Kidney tubule cell (primary cell): ENCODE measurements at regions not wholly inside any gene's neighbourhood (a gene's known extent, or its start where the extent isn't known, plus 50 kb on each side); places are given as distances from the start of the nearest gene placed in this dataset.
"Not testable (repeated sequence)": the region's sequence is repeated elsewhere in the genome, so short reads cannot be mapped to it uniquely, and the experiment has no call there.

Experiments used
- DNase-seq: peaks from one replicate; pipeline ENCODE4 v3.0.0-alpha.2; 2018; ENCODE audit warnings: low spot score

DNA sequence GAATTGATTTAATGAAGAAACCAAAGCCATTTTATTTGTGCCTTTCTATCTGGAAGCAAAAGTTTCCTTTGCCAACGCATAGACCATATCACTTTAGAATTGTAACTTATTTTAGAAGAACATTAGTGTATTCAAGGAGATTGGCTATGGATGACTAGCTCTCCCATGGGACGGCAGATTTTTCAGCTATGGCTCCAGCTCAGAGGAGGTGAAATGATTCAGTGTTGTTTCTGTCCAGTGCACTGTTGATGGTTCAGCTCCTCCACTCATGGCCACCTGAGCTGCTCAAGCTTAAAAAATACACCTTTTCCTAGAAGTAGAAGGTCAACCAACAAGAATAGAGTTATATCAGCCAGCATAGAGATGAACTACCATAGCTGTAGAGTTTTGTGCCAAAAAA is 1597.5 kb upstream of the PIK3C3 start:
- peak; percentile 64 for DNase-seq

GRCh38 chr18:40356168-40356567 is 1598.9 kb upstream of the PIK3C3 start:
- DNase-seq = no peak

- DNase-seq = peak; percentile 13
Observed at GRCh38 chr18:40355726-40356125, 1599.3 kb upstream of the PIK3C3 start.

GRCh38 chr18:40348196-40348595 is 1606.8 kb upstream of the PIK3C3 start:
- no peak for DNase-seq

- no peak for DNase-seq
Observed at GRCh38 chr18:40347261-40347660, 1607.8 kb upstream of the PIK3C3 start.

- DNase-seq = no peak
Observed at GRCh38 chr18:40346146-40346545, 1608.9 kb upstream of the PIK3C3 start.

GRCh38 chr18:40341701-40342100 is 1613.3 kb upstream of the PIK3C3 start:
- DNase-seq = no peak

DNA sequence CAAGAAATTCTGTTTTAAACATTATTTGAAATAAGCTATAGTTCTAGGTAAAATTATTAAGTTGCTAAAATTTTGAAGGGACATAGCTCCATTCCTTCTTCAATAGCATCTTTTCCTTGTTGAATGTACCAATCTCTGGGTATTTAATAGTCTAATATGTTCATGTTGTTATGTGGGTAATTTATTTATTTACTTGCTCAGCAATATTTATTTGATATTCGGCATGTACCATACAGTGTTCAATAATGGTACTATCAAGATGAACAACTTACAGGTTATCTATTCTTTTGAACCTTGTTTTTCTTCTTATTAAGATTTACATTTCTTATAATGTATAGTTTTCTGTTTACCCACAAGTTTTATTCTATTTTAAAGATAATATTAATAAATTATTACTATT is 1616.8 kb upstream of the PIK3C3 start:
- DNase-seq = no peak

- no peak for DNase-seq
Observed at GRCh38 chr18:40326985-40327384, 1628.0 kb upstream of the PIK3C3 start.

- DNase-seq = no peak
Observed at GRCh38 chr18:40325988-40326387, 1629.0 kb upstream of the PIK3C3 start.

DNA sequence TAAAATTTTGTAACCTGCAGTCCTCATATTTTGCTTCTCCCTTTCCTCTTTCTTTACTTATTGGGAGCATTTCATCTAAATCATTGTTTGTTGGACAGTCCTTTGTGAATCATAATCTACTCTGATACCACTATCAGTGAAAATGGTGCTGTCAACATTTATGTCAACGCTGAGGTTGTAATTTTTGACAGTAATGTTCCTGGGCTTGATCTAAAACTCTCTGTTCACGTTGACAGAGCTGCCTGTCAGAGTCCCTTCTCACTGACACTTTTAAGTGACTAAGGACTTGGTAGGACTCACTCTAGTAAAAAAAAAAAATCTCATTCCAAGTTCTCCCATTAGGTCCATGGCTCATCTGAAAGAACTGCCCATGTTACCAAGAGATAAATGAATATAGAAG is 1640.8 kb upstream of the PIK3C3 start:
- DNase-seq = no peak

DNA sequence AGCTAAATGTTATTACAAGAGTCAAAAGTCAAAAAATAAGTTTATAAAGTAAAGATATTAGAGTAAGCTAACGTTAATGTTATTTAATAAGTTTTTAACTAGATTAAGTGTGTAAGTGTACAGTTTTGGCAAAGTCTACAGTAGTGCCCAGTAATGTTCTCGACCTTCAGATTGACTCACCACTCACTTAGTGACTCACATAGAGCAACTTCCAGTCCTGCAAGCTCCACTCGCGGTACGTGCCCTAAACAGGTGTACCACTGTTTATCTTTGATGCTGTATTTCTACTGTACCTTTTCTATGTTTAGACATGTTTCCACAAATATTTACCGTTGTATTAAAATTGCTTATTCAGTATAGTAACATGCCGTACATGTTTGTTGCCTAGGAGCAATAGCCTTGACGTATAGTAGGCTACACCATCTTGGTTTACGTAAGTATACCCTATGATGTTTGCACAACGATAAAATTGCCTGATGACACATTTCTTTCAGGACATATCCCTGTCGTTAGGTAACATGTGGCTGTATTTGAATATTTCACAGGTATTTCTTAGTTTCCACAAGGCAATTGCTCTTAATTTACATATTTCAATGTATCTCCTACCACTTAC is 1641.9 kb upstream of the PIK3C3 start:
- DNase-seq = no peak

- DNase-seq = no peak
Observed at GRCh38 chr18:40307627-40308026, 1647.4 kb upstream of the PIK3C3 start.

- DNase-seq = no peak
Observed at GRCh38 chr18:40296717-40297413, 1658.2 kb upstream of the PIK3C3 start.

- no peak for DNase-seq
Observed at GRCh38 chr18:40292985-40293710, 1661.9 kb upstream of the PIK3C3 start.

GRCh38 chr18:40283560-40283959 is 1671.5 kb upstream of the PIK3C3 start:
- DNase-seq = no peak

DNA sequence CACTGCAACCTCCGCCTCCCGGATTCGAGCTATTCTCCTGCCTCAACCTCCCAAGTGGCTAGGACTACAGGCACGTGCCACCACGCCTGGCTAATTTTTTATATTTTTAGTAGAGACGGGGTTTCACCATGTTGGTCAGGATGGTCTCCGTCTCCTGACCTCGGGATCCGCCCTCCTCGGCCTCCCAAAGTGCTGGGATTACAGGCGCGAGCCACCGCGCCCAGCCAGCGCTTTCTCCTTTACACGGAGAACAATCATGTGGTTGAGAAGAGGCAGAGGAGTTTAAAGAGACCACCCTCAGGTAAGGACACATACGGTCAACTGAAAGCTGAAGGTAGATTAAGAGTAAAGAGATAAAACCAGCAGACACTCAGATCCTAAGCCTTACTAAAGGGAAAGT is 1673.7 kb upstream of the PIK3C3 start:
- DNase-seq = not testable (repeated sequence)

DNA sequence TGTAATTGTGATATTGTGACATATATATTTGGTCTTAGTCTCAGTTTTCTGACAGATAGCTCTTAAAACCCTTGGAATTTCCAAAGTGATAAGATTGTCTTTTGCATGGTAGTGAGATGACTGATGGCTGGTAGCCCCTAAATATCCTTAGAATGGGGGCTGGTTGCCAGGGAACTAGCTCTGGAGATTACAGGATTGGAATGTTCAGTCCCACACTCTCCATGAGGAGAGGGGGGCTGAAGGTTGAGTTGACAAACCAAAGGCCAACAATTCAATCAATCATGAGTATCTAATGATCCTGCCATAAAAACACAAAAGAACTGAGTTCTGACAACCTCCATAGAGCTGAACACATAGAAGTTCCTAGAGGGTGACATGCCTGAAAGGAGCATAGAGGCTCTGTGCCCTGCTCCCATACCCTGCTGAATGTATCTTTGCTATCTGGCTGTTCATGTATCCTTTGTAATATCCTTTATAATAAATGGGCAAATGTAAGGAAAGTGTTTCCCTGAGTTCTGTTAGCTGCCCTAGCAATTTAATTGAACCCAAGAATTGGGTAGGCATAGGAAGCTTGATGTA is 1680.3 kb upstream of the PIK3C3 start:
- no peak for DNase-seq

DNA sequence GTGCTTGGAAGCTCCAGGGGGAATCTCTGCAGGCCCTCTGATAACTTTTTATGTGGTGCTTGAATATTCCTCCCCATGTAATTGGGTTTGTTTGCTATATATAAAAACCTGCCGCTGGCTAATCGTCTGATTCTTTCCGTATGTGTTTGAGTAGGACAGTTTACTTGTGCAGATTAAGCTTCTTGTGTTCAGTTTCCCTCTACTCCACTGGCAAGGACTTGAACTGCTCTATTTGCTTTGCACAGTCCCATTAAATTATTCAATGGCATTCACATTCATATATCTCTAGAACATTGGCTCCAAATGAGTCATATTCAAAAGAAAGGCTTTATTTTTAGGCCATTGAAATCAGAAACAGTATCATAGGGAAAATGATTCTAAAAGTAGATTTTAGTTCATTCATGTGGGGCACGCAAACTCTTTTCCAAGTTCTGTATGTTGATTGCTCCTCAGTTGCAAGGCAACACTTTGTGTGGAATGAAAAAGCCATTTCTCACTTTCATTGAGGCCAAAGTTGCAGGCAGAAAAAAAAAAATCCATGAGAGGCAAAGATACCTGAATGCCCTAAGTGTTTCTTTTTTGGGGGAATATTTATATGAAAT is 1682.3 kb upstream of the PIK3C3 start:
- DNase-seq = no peak

DNA sequence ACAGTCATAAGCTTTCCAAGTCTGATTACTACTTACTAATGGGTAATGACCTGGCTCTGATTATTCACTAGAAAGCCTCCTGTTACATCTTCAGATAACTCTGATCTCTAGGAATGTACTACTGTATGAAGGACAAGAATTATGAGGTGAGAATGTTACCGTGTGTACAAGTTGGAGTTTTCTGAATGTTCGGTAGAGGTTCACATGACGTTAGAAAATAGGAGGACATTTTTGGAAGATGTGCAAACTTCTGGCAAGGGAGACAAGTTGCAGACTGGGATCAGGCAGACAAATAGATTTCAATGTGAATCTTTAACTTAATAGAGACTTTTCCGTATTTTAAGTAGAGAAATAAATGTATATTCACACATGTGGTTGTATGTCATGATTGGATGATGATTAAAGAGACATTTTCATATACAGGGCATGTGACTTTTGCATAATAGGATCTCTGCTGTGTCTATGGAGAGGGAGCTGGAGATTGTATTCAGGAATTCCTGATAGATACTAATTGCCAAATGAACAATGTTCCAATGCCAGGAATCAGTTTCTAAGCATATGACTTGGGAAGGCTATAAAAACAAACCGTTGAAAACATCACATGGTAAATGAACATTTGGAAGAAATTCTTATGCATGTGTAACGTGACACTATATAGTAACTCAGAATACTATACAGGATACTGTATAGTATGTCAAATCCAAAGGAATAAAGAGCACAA is 1695.8 kb upstream of the PIK3C3 start:
- no peak for DNase-seq

DNA sequence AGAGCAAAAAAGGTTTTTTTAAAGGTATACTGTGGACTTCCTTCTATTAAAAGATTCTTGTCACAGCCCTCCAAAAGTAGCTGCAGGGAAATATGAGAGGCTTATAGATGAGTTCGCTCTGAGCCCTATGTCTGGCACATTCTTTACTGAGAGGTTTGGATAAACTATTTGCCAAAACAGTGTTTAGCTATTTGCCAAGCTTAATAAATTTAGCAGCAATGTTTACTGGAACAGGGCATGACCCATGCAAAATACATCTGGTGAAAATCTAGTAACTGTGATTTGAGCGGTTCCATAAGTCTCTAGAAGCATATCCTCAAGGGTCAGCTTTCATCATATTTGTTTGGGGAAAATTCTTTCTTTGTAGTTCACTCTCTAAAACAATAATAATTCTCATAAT is 1696.7 kb upstream of the PIK3C3 start:
- no peak for DNase-seq

DNA sequence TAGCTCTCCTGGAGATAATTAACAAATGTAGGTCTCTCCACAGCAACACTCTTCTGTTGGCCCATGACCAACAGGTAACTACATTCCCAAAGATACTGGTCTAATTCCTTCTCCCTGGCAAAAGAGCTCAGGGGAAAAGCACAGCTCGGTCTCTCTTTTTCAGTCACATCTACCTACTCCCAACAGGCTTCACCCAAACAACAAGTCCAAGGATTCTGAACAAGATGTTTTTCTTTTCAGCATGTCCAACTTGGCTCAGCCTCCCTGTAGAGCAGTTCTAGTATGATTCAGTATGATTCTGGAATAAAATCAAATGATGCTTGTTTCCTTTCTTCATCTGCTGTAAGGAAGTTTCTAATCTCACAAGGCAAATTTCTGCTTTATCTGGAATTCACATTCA is 1704.8 kb upstream of the PIK3C3 start:
- DNase-seq = peak; percentile 30
